Pancreas (tissue), 10 donors: ENCODE measurements at regions not wholly inside any gene's neighbourhood (a gene's known extent, or its start where the extent isn't known, plus 50 kb on each side); places are given as distances from the start of the nearest gene placed in this dataset.

Source experiments
- ATAC-seq, 4 donors: fragments of 200-7000 bp; cut with Tn5 transposase; one replicate each; pipeline versions ENCODE4 v1.8.0 to v1.9.1; 2020; ENCODE audit warnings: mild to moderate bottlenecking in 4 of 4, moderate library complexity in 4 of 4
- DNase-seq, 6 donors: peaks; one replicate each; pipeline ENCODE4 v3.0.0-alpha.2; 2020
- FAIRE-seq: peaks from 2 replicates; lab custom pipeline; 2012; peaks lifted over from hg19 to GRCh38; lab: Jason Lieb, UNC
- H3K27ac ChIP-seq, 4 donors: fragments of 200-600 bp; sonication (generic); 1 replicate in 3 of 4; 2 replicates in 1 of 4; pipeline versions ENCODE4 v1.5.0 to v1.8.0; 2020
- H3K27me3 ChIP-seq, 4 donors: fragments of 200-600 bp; one replicate each; pipeline ENCODE4 v1.8.0; 2021
- H3K36me3 ChIP-seq, 3 donors: fragments of 200-600 bp; sonication (generic) in 1 of 3; one replicate each; pipeline versions ENCODE4 v1.5.0 to v1.8.0; 2020 to 2021
- H3K4me1 ChIP-seq, 3 donors: fragments of 200-600 bp; one replicate each; pipeline ENCODE4 v1.8.0; 2021
- H3K4me3 ChIP-seq, 4 donors: fragments of 200-600 bp; sonication (generic) in 2 of 4; one replicate each; pipeline versions ENCODE4 v1.5.0 to v1.8.0; 2020 to 2021
- H3K9me3 ChIP-seq, 4 donors: fragments of 200-600 bp; one replicate each; pipeline ENCODE4 v1.8.0; 2021
- WGBS, 2 donors: extraction: QIAGEN DNeasy Blood & Tissue Kit; methylation state at CpG; one replicate each; pipeline ENCODE4 v1.1.7; 2013; 5-methylcytosine and 5-hydroxymethylcytosine counted together
- intact Hi-C, 3 donors: fragments of 100-400 bp; cut with DNase I; formaldehyde crosslinking; loops; one replicate each; pipeline versions ENCODE4 v1.11.1 to v1.14.2; 2022
- TF ChIP-seq, protein P1 (sequence below), 4 donors: fragments of 200-600 bp; sonication (generic) in 3 of 4; IDR thresholded peaks; one replicate each; pipeline versions ENCODE4 v1.5.0 to v1.8.0; 2021; ENCODE audit warnings: antibody characterized with exemption in 4 of 4
- donor health status: healthy with polysubstance abuse.
- donor health status: DM: no; HTN: no; CAD: no; lungs with moderate emphysema.
- donor health status: DM: no; HTN: no; CAD: no.
- donor health status: control.
- donor health status: control.
- donor health status: Bipolar disorder and iron deficiency.
- donor health status: DM: yes; HTN: yes; CAD: no.
- donor health status: DM: no; HTN: no; CAD: no.
- donor health status: DM: no; HTN: no; CAD: no.
- donor health status: DM: yes; HTN: yes; CAD: no.

DNA sequence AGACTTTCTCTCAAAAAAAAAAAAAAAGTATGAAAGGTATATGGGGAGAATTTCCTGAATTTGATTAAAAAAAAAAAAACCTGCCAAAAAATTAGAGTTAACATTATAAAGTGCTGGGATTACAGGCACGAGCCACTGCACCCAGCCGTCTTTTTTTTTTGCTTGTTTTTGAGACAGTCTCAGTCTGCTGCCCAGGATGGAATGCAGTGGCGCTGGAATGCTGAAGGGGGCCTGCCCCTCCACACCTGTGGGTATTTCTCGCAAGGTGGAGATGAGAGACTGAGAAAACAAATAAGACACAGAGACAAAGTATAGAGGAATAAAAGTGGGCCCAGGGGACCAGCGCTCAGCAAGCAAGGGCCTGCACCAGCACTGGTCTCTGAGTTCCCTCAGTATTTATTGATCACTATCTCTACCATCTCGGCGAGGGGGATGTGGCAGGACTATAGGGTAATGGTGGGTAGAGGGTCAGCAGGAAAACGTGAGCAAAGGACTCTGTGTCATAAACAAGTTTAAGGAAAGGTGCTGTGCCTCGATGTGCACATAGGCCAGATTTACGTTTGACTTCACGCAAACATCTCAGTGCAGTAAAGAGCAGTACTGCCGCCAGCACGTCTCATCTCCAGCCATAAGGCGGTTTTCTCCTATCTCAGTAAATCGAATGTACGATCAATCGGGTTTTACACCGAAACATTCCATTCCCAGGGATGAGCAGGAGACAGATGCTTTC lies 117.2 kb downstream of the GOSR1 start:
- intact Hi-C loops = no loop called here
- H3K27me3 ChIP-seq = no peaks in the 10 kb centered on the region
- peaks cover 0 to 2% (median 0%) of the 10 kb centered on the region in 3 donors for H3K4me1 ChIP-seq
- DNase-seq (no peak), ATAC-seq (no peak), FAIRE-seq (no peak)
- TF ChIP-seq, protein P1, sequence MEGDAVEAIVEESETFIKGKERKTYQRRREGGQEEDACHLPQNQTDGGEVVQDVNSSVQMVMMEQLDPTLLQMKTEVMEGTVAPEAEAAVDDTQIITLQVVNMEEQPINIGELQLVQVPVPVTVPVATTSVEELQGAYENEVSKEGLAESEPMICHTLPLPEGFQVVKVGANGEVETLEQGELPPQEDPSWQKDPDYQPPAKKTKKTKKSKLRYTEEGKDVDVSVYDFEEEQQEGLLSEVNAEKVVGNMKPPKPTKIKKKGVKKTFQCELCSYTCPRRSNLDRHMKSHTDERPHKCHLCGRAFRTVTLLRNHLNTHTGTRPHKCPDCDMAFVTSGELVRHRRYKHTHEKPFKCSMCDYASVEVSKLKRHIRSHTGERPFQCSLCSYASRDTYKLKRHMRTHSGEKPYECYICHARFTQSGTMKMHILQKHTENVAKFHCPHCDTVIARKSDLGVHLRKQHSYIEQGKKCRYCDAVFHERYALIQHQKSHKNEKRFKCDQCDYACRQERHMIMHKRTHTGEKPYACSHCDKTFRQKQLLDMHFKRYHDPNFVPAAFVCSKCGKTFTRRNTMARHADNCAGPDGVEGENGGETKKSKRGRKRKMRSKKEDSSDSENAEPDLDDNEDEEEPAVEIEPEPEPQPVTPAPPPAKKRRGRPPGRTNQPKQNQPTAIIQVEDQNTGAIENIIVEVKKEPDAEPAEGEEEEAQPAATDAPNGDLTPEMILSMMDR (IDR thresholded peaks at IDR 0.05) = no peak
- H3K36me3 ChIP-seq = no peaks in the 10 kb centered on the region
- 75 to 78% methylated on average over 18 of the region's 18 CpGs for WGBS, 2 donors
- no peaks in the 10 kb centered on the region for H3K9me3 ChIP-seq
- H3K4me3 ChIP-seq = no peak overlapping the region
- H3K27ac ChIP-seq = no peak overlapping the region

DNA sequence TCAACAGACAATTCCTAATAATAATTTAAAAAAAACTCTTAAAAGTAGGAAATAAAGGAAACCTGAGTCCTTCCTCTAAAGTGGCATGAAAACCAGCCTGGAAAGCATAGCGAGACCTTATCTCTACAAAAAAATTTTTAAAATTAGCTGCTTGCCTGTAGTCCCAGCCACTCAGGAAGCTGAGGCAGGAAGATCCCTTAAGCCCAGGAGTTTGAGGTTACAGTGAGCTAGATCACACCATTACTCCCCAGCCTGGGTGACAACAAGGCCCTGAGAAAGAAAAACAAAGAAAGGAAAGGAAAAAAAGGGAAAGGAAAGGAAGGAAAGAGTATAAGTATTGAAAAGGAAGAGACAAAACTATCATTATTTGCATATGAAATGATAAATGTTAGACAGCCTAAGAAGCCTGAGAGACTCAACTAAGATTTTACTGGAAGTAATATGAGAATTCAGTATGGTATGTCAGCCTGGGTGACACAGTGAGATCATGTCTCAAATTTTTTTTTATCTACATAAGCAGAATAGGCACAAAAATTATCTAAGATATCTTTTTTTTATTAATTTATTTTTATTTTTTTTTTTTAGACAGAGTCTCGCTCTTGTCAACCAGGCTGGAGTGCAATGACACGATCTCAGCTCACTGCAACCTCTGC lies 113.0 kb downstream of the GOSR1 start:
- intact Hi-C loops = no loop called here

DNA sequence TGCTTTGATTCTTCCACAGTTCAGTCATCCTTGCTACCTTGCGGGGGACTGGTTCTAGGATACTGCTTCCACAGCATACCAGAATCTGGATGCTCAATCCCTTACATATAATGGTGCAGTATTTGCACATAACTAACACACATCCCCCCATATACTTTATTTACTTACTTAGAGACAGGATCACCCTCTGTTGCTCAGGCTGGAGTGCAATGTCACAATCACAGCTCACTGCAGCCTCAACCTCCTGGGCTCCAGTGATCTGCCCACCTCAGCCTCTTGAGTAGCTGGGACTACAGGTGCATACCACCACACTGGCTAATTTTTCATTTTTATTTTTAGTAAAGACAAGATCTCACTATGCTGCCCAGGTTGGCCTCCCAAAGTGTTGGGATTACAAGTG lies 112.2 kb downstream of the GOSR1 start:
- no peak for DNase-seq
- TF ChIP-seq, protein P1 (IDR thresholded peaks at IDR 0.05) = no peak
- ATAC-seq = no peak
- intact Hi-C loops = no loop called here
- no peaks in the 10 kb centered on the region for H3K4me1 ChIP-seq
- no peaks in the 10 kb centered on the region for H3K9me3 ChIP-seq
- FAIRE-seq = no peak
- H3K36me3 ChIP-seq = no peaks in the 10 kb centered on the region
- WGBS, 2 donors = 95 to 100% methylated on average over 1 of the region's 1 CpG
- H3K4me3 ChIP-seq = no peak overlapping the region
- H3K27me3 ChIP-seq = no peaks in the 10 kb centered on the region
- no peak overlapping the region for H3K27ac ChIP-seq

More for the DNA sequence above, 113.0 kb downstream of the GOSR1 start:
- H3K4me3 ChIP-seq = no peak overlapping the region
- no peaks in the 10 kb centered on the region for H3K9me3 ChIP-seq
- no peaks in the 10 kb centered on the region for H3K4me1 ChIP-seq
- WGBS, 2 donors = 82 to 91% methylated on average over 3 of the region's 3 CpGs
- FAIRE-seq (no peak), DNase-seq (no peak), ATAC-seq (no peak)
- H3K27me3 ChIP-seq = no peaks in the 10 kb centered on the region
- no peaks in the 10 kb centered on the region for H3K36me3 ChIP-seq
- TF ChIP-seq, protein P1 (IDR thresholded peaks at IDR 0.05) = no peak
- H3K27ac ChIP-seq = no peak overlapping the region

DNA sequence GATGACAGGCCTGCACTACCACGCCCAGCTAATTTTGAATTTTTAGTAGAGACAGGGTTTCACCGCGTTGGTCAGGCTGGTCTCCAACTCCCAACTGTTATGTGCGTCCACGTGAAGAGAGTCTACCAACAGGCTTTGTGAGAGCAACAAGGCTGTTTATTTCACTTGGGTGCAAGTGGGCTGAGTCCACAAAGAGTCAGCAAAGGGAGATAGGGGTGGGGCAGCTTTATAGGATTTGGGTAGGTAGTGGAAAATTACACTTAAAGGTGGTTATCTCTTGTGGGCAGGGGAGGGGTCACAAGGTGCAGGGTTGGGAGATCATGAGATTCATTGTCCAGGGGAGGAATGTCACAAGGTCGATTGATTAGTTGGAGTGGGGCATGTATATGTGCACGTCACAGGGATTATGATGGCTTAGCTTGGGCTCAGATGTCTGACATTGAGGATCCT lies 111.6 kb downstream of the GOSR1 start:
- no peak for FAIRE-seq

More for the DNA sequence above, 111.6 kb downstream of the GOSR1 start:
- intact Hi-C loops = no loop called here
- WGBS, 2 donors = 68 to 75% methylated on average over 7 of the region's 7 CpGs
- no peak for ATAC-seq
- Histone ChIP-seq H3K27ac (no peak overlapping the region), H3K27me3 (no peaks in the 10 kb centered on the region), H3K4me3 (no peak overlapping the region), H3K36me3 (no peaks in the 10 kb centered on the region), H3K9me3 (no peaks in the 10 kb centered on the region), H3K4me1 (no peaks in the 10 kb centered on the region)
- TF ChIP-seq, protein P1 (IDR thresholded peaks at IDR 0.05) = no peak
- no peak for DNase-seq
